ENCODE measurements at regions not wholly inside any gene's neighbourhood (a gene's known extent, or its start where the extent isn't known, plus 50 kb on each side); places are given as distances from the start of the nearest gene placed in this dataset.

DNA sequence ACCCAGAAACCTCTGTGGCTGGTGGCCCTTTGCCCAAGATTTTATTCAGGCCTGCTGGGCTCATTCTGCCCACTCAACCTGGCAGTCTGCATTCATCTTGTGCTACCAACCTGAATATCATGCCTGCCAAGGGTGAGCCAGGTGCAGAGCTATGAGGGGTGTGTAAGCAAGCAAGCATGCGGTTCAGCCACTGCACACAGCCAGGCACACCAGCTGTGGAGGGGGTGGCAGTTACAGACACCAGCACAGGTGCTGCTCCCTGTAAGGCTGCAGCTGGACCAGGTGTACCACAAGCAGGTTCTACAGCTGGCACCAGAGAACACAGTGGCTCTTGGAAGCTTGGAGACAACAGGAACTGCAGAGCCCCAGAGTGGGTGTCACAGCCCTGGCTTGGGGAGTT is 633.2 kb downstream of the FBXO15 start:
- TF ChIP-seq, protein P1, sequence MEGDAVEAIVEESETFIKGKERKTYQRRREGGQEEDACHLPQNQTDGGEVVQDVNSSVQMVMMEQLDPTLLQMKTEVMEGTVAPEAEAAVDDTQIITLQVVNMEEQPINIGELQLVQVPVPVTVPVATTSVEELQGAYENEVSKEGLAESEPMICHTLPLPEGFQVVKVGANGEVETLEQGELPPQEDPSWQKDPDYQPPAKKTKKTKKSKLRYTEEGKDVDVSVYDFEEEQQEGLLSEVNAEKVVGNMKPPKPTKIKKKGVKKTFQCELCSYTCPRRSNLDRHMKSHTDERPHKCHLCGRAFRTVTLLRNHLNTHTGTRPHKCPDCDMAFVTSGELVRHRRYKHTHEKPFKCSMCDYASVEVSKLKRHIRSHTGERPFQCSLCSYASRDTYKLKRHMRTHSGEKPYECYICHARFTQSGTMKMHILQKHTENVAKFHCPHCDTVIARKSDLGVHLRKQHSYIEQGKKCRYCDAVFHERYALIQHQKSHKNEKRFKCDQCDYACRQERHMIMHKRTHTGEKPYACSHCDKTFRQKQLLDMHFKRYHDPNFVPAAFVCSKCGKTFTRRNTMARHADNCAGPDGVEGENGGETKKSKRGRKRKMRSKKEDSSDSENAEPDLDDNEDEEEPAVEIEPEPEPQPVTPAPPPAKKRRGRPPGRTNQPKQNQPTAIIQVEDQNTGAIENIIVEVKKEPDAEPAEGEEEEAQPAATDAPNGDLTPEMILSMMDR (IDR thresholded peaks at IDR 0.05; ENCODE audit: low read depth, low read length, missing input control) = no peak
- TF ChIP-seq YY1 (IDR thresholded peaks at IDR 0.05) = no peak
- no peak for TF ChIP-seq EGR1 (IDR thresholded peaks at IDR 0.05; ENCODE audit: low read depth in 2 of 2)
- TF ChIP-seq JUND (IDR thresholded peaks at IDR 0.05) = no peak
- TF ChIP-seq, protein P2, sequence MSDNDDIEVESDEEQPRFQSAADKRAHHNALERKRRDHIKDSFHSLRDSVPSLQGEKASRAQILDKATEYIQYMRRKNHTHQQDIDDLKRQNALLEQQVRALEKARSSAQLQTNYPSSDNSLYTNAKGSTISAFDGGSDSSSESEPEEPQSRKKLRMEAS (IDR thresholded peaks at IDR 0.05) = no peak
- TF ChIP-seq RAD21 (IDR thresholded peaks at IDR 0.05) = no peak
- TF ChIP-seq, protein P3, sequence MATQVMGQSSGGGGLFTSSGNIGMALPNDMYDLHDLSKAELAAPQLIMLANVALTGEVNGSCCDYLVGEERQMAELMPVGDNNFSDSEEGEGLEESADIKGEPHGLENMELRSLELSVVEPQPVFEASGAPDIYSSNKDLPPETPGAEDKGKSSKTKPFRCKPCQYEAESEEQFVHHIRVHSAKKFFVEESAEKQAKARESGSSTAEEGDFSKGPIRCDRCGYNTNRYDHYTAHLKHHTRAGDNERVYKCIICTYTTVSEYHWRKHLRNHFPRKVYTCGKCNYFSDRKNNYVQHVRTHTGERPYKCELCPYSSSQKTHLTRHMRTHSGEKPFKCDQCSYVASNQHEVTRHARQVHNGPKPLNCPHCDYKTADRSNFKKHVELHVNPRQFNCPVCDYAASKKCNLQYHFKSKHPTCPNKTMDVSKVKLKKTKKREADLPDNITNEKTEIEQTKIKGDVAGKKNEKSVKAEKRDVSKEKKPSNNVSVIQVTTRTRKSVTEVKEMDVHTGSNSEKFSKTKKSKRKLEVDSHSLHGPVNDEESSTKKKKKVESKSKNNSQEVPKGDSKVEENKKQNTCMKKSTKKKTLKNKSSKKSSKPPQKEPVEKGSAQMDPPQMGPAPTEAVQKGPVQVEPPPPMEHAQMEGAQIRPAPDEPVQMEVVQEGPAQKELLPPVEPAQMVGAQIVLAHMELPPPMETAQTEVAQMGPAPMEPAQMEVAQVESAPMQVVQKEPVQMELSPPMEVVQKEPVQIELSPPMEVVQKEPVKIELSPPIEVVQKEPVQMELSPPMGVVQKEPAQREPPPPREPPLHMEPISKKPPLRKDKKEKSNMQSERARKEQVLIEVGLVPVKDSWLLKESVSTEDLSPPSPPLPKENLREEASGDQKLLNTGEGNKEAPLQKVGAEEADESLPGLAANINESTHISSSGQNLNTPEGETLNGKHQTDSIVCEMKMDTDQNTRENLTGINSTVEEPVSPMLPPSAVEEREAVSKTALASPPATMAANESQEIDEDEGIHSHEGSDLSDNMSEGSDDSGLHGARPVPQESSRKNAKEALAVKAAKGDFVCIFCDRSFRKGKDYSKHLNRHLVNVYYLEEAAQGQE (IDR thresholded peaks at IDR 0.05) = no peak
- no peak for TF ChIP-seq SP1 (IDR thresholded peaks at IDR 0.05)
- TF ChIP-seq GABPA (IDR thresholded peaks at IDR 0.05 in 1 of 2, conservative IDR thresholded peaks at IDR 0.05 in 1 of 2) = no peak

All from liver (tissue), 3 donors.